ENCODE measurements at regions not wholly inside any gene's neighbourhood (a gene's known extent, or its start where the extent isn't known, plus 50 kb on each side); places are given as distances from the start of the nearest gene placed in this dataset.

DNA sequence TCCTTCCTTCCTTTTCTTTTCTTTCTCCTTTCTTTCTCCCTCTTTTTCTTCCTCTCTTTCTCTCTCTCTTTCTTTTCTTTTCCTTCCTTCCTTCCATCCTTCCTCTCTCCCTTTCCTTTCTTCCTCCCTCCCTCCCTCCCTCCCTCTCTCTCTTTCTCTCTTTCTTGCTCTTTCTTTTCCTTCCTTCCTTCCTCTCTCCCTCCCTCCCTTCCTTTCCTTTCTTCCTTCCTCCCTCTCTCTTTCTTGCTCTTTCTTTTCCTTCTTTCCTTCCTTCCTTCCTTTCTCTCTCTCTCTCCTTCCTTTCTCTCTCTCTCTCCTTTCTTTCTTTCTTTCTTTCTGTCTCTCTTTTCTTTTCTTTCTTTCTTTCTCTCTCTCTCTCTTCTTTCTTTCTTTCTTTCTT, 207.6 kb downstream of the ATP23 start (continued):
- no peak for TF ChIP-seq TCF7L2 (IDR thresholded peaks at IDR 0.05; ENCODE audit: borderline replicate concordance, extremely low read depth, insufficient read depth, insufficient read length)

DNA sequence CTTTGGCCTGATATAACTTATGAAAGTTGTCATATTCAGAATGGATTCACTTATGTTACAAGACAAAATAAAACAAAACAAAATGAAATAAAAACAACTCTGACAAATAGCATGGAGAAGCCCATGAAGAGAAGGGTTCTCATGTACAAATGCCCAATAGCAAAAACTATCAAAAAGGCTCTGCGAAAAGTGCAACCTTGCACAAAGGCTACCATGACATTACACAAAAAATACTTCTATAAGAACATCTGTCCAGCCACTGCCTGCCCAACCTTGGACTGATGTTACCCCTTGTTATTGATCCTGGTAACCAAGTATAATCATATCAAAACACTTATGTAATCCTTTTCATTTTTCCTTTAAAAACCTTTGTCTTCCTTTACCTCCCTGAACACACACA, 213.0 kb downstream of the ATP23 start:
- ATAC-seq (no peak), DNase-seq (ENCODE audit: low read depth, low spot score) (no peak)
- Histone ChIP-seq H3K79me2 (ENCODE audit: insufficient read depth, low read length) (no peaks in the 10 kb centered on the region), H4K20me1 (ENCODE audit: insufficient read depth) (no peaks in the 10 kb centered on the region), H3K9me3 (ENCODE audit: control insufficient read depth in 1 of 2, insufficient read depth in 1 of 2, low read depth in 1 of 2, low read length in 2 of 2) (no peaks in the 10 kb centered on the region), H3K27ac (ENCODE audit: low read depth, low read length) (no peak overlapping the region), H3K4me2 (ENCODE audit: low read length) (no peak overlapping the region), H3K9ac (ENCODE audit: low read length) (no peak overlapping the region), H3K36me3 (ENCODE audit: control insufficient read depth in 1 of 2, insufficient read depth in 2 of 2, low read length in 2 of 2) (no peaks in the 10 kb centered on the region), H3K4me3 (replicated peaks in 1 of 2; ENCODE audit: low read depth in 1 of 2, low read length in 2 of 2) (no peak overlapping the region), H3K9me2 (ENCODE audit: insufficient read depth) (no peaks in the 10 kb centered on the region), H3K27me3 (ENCODE audit: insufficient read depth, low read length) (no peaks in the 10 kb centered on the region), H3K4me1 (ENCODE audit: control insufficient read depth in 1 of 2, insufficient read depth in 2 of 2, low read length in 2 of 2) (no peaks in the 10 kb centered on the region), H2AFZ (ENCODE audit: low read depth, low read length, poor library complexity, severe bottlenecking) (no peak overlapping the region)
- intact Hi-C loops (cut with micrococcal nuclease), result no loop called here
- ChIA-PET CTCF (no interaction called here), RAD21 (ENCODE audit: low non-redundant PET in 1 of 2, low total read pairs in 2 of 2, uncharacterized antibody in 2 of 2, unreplicated experiment in 2 of 2) (no interaction called here), POLR2A (no interaction called here)
- TF ChIP-seq, protein P1, sequence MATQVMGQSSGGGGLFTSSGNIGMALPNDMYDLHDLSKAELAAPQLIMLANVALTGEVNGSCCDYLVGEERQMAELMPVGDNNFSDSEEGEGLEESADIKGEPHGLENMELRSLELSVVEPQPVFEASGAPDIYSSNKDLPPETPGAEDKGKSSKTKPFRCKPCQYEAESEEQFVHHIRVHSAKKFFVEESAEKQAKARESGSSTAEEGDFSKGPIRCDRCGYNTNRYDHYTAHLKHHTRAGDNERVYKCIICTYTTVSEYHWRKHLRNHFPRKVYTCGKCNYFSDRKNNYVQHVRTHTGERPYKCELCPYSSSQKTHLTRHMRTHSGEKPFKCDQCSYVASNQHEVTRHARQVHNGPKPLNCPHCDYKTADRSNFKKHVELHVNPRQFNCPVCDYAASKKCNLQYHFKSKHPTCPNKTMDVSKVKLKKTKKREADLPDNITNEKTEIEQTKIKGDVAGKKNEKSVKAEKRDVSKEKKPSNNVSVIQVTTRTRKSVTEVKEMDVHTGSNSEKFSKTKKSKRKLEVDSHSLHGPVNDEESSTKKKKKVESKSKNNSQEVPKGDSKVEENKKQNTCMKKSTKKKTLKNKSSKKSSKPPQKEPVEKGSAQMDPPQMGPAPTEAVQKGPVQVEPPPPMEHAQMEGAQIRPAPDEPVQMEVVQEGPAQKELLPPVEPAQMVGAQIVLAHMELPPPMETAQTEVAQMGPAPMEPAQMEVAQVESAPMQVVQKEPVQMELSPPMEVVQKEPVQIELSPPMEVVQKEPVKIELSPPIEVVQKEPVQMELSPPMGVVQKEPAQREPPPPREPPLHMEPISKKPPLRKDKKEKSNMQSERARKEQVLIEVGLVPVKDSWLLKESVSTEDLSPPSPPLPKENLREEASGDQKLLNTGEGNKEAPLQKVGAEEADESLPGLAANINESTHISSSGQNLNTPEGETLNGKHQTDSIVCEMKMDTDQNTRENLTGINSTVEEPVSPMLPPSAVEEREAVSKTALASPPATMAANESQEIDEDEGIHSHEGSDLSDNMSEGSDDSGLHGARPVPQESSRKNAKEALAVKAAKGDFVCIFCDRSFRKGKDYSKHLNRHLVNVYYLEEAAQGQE (IDR thresholded peaks at IDR 0.05; ENCODE audit: low read depth), result no peak
- TF ChIP-seq CBX3 (IDR thresholded peaks at IDR 0.05; ENCODE audit: low read depth), result no peak
- TF ChIP-seq ZFX (IDR thresholded peaks at IDR 0.05), result no peak
- no peak for TF ChIP-seq JUND (IDR thresholded peaks at IDR 0.05)
- no peak for TF ChIP-seq EGR1 (IDR thresholded peaks at IDR 0.05; ENCODE audit: low read depth)
- TF ChIP-seq, protein P2, sequence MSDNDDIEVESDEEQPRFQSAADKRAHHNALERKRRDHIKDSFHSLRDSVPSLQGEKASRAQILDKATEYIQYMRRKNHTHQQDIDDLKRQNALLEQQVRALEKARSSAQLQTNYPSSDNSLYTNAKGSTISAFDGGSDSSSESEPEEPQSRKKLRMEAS (IDR thresholded peaks at IDR 0.05), result no peak
- no peak for TF ChIP-seq POLR2AphosphoS5 (IDR thresholded peaks at IDR 0.05; ENCODE audit: low read depth, low read length)
- TF ChIP-seq, protein P3, sequence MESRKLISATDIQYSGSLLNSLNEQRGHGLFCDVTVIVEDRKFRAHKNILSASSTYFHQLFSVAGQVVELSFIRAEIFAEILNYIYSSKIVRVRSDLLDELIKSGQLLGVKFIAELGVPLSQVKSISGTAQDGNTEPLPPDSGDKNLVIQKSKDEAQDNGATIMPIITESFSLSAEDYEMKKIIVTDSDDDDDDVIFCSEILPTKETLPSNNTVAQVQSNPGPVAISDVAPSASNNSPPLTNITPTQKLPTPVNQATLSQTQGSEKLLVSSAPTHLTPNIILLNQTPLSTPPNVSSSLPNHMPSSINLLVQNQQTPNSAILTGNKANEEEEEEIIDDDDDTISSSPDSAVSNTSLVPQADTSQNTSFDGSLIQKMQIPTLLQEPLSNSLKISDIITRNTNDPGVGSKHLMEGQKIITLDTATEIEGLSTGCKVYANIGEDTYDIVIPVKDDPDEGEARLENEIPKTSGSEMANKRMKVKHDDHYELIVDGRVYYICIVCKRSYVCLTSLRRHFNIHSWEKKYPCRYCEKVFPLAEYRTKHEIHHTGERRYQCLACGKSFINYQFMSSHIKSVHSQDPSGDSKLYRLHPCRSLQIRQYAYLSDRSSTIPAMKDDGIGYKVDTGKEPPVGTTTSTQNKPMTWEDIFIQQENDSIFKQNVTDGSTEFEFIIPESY (IDR thresholded peaks at IDR 0.05; ENCODE audit: extremely low read depth, insufficient replicate concordance, low read length), result no peak
- no peak for TF ChIP-seq POLR2A (IDR thresholded peaks at IDR 0.05; ENCODE audit: borderline replicate concordance, extremely low read depth, insufficient read depth, insufficient read length)
- TF ChIP-seq ZNF274 (IDR thresholded peaks at IDR 0.05; ENCODE audit: low read depth, low read length), result no peak
- TF ChIP-seq ELF1 (IDR thresholded peaks at IDR 0.05; ENCODE audit: borderline replicate concordance, low read depth), result no peak
- TF ChIP-seq YY1 (IDR thresholded peaks at IDR 0.05; ENCODE audit: extremely low read depth, insufficient replicate concordance, low read depth, low read length), result no peak
- TF ChIP-seq SIN3A (IDR thresholded peaks at IDR 0.05; ENCODE audit: low read depth), result no peak
- no TSS peak for BruUV-seq (replicated peaks)
